ENCODE measurements at regions not wholly inside any gene's neighbourhood (a gene's known extent, or its start where the extent isn't known, plus 50 kb on each side); places are given as distances from the start of the nearest gene placed in this dataset.

DNA sequence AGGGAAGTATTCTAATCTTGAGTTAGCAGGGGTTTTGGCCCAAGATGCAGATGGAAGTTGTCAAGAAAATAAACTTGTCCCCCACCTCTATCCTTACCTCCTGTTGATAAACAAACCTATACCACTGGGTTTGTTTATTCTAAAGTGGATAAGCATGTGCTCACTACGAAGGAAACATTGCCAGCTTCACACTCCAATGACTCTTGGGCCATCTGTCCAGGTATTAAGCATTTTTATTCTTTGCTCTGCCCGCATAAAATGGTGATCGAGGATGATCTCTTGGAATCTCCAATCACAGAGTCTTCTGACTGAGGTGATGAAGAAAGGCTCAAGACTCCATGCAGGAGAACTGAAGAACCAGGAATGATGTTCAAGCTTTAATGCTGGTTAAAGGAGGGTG, 1908.4 kb upstream of the PIK3C3 start:
- TF ChIP-seq, protein P1, sequence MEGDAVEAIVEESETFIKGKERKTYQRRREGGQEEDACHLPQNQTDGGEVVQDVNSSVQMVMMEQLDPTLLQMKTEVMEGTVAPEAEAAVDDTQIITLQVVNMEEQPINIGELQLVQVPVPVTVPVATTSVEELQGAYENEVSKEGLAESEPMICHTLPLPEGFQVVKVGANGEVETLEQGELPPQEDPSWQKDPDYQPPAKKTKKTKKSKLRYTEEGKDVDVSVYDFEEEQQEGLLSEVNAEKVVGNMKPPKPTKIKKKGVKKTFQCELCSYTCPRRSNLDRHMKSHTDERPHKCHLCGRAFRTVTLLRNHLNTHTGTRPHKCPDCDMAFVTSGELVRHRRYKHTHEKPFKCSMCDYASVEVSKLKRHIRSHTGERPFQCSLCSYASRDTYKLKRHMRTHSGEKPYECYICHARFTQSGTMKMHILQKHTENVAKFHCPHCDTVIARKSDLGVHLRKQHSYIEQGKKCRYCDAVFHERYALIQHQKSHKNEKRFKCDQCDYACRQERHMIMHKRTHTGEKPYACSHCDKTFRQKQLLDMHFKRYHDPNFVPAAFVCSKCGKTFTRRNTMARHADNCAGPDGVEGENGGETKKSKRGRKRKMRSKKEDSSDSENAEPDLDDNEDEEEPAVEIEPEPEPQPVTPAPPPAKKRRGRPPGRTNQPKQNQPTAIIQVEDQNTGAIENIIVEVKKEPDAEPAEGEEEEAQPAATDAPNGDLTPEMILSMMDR (IDR thresholded peaks at IDR 0.05) = no peak
- no peak for TF ChIP-seq POLR2A (IDR thresholded peaks at IDR 0.05)

All from sigmoid colon (tissue), 3 donors.